Transverse colon (tissue), 4 donors: ENCODE measurements at regions not wholly inside any gene's neighbourhood (a gene's known extent, or its start where the extent isn't known, plus 50 kb on each side); places are given as distances from the start of the nearest gene placed in this dataset.

ENCODE experiments used
- CTCF ChIP-seq, 5 experiments: fragments of 200-600 bp in 3 of 5; fragments of 450-650 bp in 2 of 5; sonication (generic) in 3 of 5; IDR thresholded peaks; 1 replicate in 2 of 5; 2 replicates in 3 of 5; pipeline ENCODE4 v1.5.1; 2016 to 2017; ENCODE audit warnings: antibody characterized with exemption in 5 of 5, inconsistent platforms in 3 of 5, mild to moderate bottlenecking in 2 of 5, moderate library complexity in 1 of 5
- EP300 ChIP-seq: sonication (generic); formaldehyde crosslinking; IDR thresholded peaks from one replicate; pipeline ENCODE4 v1.6.1; 2017; ENCODE audit warnings: antibody characterized with exemption, low read depth
- POLR2A ChIP-seq: fragments of 450-650 bp; IDR thresholded peaks from one replicate; pipeline ENCODE4 v1.6.1; 2016; ENCODE audit warnings: antibody characterized with exemption, mild to moderate bottlenecking, moderate library complexity
- POLR2AphosphoS5 ChIP-seq, 3 donors: sonication (generic); formaldehyde crosslinking; IDR thresholded peaks; one replicate each; pipeline ENCODE4 v1.6.1; 2016; ENCODE audit warnings: antibody characterized with exemption in 3 of 3

- TF ChIP-seq CTCF (IDR thresholded peaks at IDR 0.05) (no peak), POLR2A (no peak), POLR2AphosphoS5 (IDR thresholded peaks at IDR 0.05) (no peak), EP300 (no peak)
Measured at GRCh38 chr12:19801941-19802340, 362.6 kb downstream of the AEBP2 start.
